SK-N-MC (cell line): ENCODE measurements at regions not wholly inside any gene's neighbourhood (a gene's known extent, or its start where the extent isn't known, plus 50 kb on each side); places are given as distances from the start of the nearest gene placed in this dataset.

ENCODE experiments used
- EZH2 ChIP-seq: fragments of 200-600 bp; sonication (generic); IDR thresholded peaks from one replicate; pipeline ENCODE4 v1.6.1; 2017; ENCODE audit warnings: antibody characterized with exemption
- POLR2AphosphoS5 ChIP-seq: IDR thresholded peaks from 2 replicates; pipeline ENCODE4 v1.6.1; 2012; ENCODE audit warnings: mild to moderate bottlenecking, low read depth, low read length, borderline replicate concordance

DNA sequence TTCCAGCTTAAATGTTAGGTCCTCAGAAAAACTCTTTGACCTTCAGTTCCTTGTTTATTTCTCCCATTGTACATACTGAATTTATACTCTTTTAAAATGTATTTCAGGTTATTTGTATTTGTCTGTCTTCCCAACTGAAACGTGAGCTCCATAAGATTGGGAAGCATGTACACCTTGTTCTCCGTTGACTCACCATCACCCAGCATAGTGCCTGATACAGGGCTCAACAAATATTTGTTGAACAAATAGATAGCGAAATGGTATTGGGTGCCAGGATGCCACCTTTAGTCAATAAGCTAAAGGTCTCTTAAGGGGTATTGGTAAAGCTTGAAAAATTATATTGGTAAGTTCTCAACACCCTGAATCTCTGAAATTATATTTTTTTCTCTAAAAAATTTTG lies 1841.3 kb upstream of the CELF4 start:
- TF ChIP-seq EZH2 (no peak), POLR2AphosphoS5 (no peak)
